Testis (tissue), 2 donors: ENCODE measurements at regions not wholly inside any gene's neighbourhood (a gene's known extent, or its start where the extent isn't known, plus 50 kb on each side); places are given as distances from the start of the nearest gene placed in this dataset.

Source experiments
- CTCF ChIP-seq, 3 experiments: fragments of 450-650 bp in 2 of 3; fragments of 200-600 bp in 1 of 3; sonication (generic) in 1 of 3; IDR thresholded peaks; one replicate each; pipeline ENCODE4 v1.5.1; 2016 to 2019; ENCODE audit warnings: antibody characterized with exemption in 3 of 3, mild to moderate bottlenecking in 2 of 3, moderate library complexity in 1 of 3
- POLR2A ChIP-seq: fragments of 450-650 bp; IDR thresholded peaks from one replicate; pipeline ENCODE4 v1.6.1; 2017; ENCODE audit warnings: antibody characterized with exemption, mild to moderate bottlenecking, moderate library complexity

- no peak for TF ChIP-seq CTCF (IDR thresholded peaks at IDR 0.05)
- no peak for TF ChIP-seq POLR2A
Observed at GRCh38 chr1:22246755-22247480, 104.0 kb upstream of the WNT4 start.
